ENCODE measurements at regions not wholly inside any gene's neighbourhood (a gene's known extent, or its start where the extent isn't known, plus 50 kb on each side); places are given as distances from the start of the nearest gene placed in this dataset.

GRCh38 chr6:109292420-109292819 is 89.8 kb downstream of the CD164 start:
- no peak for TF ChIP-seq RFX5 (IDR thresholded peaks at IDR 0.05)
- TF ChIP-seq, protein P1, sequence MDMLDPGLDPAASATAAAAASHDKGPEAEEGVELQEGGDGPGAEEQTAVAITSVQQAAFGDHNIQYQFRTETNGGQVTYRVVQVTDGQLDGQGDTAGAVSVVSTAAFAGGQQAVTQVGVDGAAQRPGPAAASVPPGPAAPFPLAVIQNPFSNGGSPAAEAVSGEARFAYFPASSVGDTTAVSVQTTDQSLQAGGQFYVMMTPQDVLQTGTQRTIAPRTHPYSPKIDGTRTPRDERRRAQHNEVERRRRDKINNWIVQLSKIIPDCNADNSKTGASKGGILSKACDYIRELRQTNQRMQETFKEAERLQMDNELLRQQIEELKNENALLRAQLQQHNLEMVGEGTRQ (IDR thresholded peaks at IDR 0.05) = no peak

Data from A549 (cell line).